ENCODE measurements at regions not wholly inside any gene's neighbourhood (a gene's known extent, or its start where the extent isn't known, plus 50 kb on each side); places are given as distances from the start of the nearest gene placed in this dataset.

GRCh38 chr2:142535311-142535710 is 342.2 kb upstream of the KYNU start:
- H3K27ac Mint-ChIP-seq (ENCODE audit: unreplicated experiment): no peak overlapping the region
- peaks cover 2% of the 10 kb centered on the region for H3K27me3 Mint-ChIP-seq (ENCODE audit: unreplicated experiment)
- no peaks in the 10 kb centered on the region for H3K4me1 Mint-ChIP-seq (ENCODE audit: low read depth, unreplicated experiment)
- no peaks in the 10 kb centered on the region for H3K9me3 Mint-ChIP-seq (ENCODE audit: unreplicated experiment)
- TF ChIP-seq, protein P1, sequence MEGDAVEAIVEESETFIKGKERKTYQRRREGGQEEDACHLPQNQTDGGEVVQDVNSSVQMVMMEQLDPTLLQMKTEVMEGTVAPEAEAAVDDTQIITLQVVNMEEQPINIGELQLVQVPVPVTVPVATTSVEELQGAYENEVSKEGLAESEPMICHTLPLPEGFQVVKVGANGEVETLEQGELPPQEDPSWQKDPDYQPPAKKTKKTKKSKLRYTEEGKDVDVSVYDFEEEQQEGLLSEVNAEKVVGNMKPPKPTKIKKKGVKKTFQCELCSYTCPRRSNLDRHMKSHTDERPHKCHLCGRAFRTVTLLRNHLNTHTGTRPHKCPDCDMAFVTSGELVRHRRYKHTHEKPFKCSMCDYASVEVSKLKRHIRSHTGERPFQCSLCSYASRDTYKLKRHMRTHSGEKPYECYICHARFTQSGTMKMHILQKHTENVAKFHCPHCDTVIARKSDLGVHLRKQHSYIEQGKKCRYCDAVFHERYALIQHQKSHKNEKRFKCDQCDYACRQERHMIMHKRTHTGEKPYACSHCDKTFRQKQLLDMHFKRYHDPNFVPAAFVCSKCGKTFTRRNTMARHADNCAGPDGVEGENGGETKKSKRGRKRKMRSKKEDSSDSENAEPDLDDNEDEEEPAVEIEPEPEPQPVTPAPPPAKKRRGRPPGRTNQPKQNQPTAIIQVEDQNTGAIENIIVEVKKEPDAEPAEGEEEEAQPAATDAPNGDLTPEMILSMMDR (IDR thresholded peaks at IDR 0.05; ENCODE audit: partially characterized antibody, unreplicated experiment): no peak
- no peak overlapping the region for H3K4me3 Mint-ChIP-seq (ENCODE audit: unreplicated experiment)
- DNase-seq: no peak
- no peaks in the 10 kb centered on the region for H3K36me3 Mint-ChIP-seq (ENCODE audit: unreplicated experiment)

DNA sequence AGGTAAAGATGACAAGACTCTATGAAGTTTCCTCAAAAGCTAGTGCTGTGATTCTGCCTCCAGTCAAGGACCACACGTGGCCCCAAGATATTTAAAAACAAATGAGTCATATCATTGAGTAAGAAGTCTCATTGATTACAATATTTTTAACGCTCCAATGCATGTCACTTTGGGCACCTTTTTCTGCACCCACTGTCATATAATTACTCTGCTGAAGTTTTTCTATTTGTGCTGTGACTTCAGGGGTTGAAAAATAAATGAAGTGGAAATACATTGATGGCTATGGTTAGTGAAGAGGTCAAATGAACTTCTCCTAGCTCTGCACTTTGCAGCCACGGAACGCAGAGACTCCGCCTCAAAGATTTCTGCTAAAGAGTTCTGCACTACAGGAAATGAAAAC is 344.3 kb upstream of the KYNU start:
- Mint-ChIP-seq H3K4me1 (ENCODE audit: low read depth, unreplicated experiment) (no peaks in the 10 kb centered on the region), H3K9me3 (ENCODE audit: unreplicated experiment) (no peaks in the 10 kb centered on the region), H3K4me3 (ENCODE audit: unreplicated experiment) (no peak overlapping the region), H3K27me3 (ENCODE audit: unreplicated experiment) (no peaks in the 10 kb centered on the region), H3K36me3 (ENCODE audit: unreplicated experiment) (no peaks in the 10 kb centered on the region), H3K27ac (ENCODE audit: unreplicated experiment) (no peak overlapping the region)
- TF ChIP-seq, protein P1 (IDR thresholded peaks at IDR 0.05; ENCODE audit: partially characterized antibody, unreplicated experiment): no peak
- no peak for DNase-seq

- Mint-ChIP-seq H3K9me3 (ENCODE audit: unreplicated experiment) (no peaks in the 10 kb centered on the region), H3K27ac (ENCODE audit: unreplicated experiment) (no peak overlapping the region), H3K4me3 (ENCODE audit: unreplicated experiment) (no peak overlapping the region), H3K36me3 (ENCODE audit: unreplicated experiment) (no peaks in the 10 kb centered on the region), H3K4me1 (ENCODE audit: low read depth, unreplicated experiment) (no peaks in the 10 kb centered on the region), H3K27me3 (ENCODE audit: unreplicated experiment) (no peaks in the 10 kb centered on the region)
- no peak for DNase-seq
- TF ChIP-seq, protein P1 (IDR thresholded peaks at IDR 0.05; ENCODE audit: partially characterized antibody, unreplicated experiment): no peak
These were observed 346.1 kb upstream of the KYNU start for GRCh38 chr2:142531377-142531776.

- Mint-ChIP-seq H3K27ac (ENCODE audit: unreplicated experiment) (no peak overlapping the region), H3K36me3 (ENCODE audit: unreplicated experiment) (no peaks in the 10 kb centered on the region), H3K27me3 (ENCODE audit: unreplicated experiment) (peaks cover 3% of the 10 kb centered on the region), H3K4me1 (ENCODE audit: low read depth, unreplicated experiment) (no peaks in the 10 kb centered on the region), H3K4me3 (ENCODE audit: unreplicated experiment) (no peak overlapping the region), H3K9me3 (ENCODE audit: unreplicated experiment) (no peaks in the 10 kb centered on the region)
- no peak for DNase-seq
- TF ChIP-seq, protein P1 (IDR thresholded peaks at IDR 0.05; ENCODE audit: partially characterized antibody, unreplicated experiment): no peak
These were observed 351.7 kb upstream of the KYNU start for GRCh38 chr2:142525720-142526119.

DNA sequence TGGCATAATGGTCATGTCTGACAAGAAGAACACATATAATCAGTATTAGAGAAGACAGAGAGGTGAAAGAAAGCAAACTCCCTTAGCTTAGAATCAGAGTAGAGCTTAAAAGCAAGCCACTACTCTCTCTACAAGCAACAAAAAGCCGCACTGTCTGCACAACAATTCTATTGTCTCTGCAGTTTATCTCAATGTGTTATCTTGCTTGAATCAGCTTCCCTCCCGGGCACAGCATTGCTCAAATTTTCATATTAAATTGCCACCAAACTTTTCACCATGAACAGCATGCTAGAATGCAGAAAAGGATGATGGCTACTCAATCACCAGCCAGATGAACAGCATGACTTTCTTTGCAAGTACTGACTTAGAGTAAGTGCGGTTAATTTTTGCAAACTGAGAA is 356.0 kb upstream of the KYNU start:
- Mint-ChIP-seq H3K9me3 (ENCODE audit: unreplicated experiment) (no peaks in the 10 kb centered on the region), H3K4me3 (ENCODE audit: unreplicated experiment) (no peak overlapping the region), H3K36me3 (ENCODE audit: unreplicated experiment) (no peaks in the 10 kb centered on the region), H3K27ac (ENCODE audit: unreplicated experiment) (no peak overlapping the region), H3K27me3 (ENCODE audit: unreplicated experiment) (peaks cover 3% of the 10 kb centered on the region), H3K4me1 (ENCODE audit: low read depth, unreplicated experiment) (no peaks in the 10 kb centered on the region)
- TF ChIP-seq, protein P1 (IDR thresholded peaks at IDR 0.05; ENCODE audit: partially characterized antibody, unreplicated experiment): no peak
- DNase-seq: no peak
